ENCODE measurements at regions not wholly inside any gene's neighbourhood (a gene's known extent, or its start where the extent isn't known, plus 50 kb on each side); places are given as distances from the start of the nearest gene placed in this dataset.

DNA sequence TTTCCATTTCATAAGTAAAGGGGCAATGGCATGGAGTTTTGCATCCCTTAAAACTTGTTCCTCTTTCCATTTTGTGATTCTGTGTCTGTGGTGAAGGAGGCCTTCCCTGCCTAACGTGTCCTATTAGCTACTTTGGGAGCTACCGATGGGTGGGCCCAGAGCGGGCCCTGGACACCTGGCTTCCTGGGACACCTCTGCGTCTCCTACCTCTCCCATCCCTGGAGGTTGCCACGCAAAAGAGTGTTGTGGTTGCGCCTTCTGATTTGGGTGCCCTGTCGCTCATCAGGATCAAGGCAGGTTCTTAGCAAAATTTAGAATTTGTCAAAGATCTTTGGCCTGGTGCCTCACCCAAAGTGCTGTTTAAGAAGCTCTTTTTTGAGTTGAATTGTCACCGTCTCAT is 116.4 kb upstream of the CACNA1E start:
- TF ChIP-seq, protein P1, sequence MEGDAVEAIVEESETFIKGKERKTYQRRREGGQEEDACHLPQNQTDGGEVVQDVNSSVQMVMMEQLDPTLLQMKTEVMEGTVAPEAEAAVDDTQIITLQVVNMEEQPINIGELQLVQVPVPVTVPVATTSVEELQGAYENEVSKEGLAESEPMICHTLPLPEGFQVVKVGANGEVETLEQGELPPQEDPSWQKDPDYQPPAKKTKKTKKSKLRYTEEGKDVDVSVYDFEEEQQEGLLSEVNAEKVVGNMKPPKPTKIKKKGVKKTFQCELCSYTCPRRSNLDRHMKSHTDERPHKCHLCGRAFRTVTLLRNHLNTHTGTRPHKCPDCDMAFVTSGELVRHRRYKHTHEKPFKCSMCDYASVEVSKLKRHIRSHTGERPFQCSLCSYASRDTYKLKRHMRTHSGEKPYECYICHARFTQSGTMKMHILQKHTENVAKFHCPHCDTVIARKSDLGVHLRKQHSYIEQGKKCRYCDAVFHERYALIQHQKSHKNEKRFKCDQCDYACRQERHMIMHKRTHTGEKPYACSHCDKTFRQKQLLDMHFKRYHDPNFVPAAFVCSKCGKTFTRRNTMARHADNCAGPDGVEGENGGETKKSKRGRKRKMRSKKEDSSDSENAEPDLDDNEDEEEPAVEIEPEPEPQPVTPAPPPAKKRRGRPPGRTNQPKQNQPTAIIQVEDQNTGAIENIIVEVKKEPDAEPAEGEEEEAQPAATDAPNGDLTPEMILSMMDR (IDR thresholded peaks at IDR 0.05; ENCODE audit: extremely low read depth, missing control alignments): no peak
- no peak for DNase-seq (ENCODE audit: low spot score)

DNA sequence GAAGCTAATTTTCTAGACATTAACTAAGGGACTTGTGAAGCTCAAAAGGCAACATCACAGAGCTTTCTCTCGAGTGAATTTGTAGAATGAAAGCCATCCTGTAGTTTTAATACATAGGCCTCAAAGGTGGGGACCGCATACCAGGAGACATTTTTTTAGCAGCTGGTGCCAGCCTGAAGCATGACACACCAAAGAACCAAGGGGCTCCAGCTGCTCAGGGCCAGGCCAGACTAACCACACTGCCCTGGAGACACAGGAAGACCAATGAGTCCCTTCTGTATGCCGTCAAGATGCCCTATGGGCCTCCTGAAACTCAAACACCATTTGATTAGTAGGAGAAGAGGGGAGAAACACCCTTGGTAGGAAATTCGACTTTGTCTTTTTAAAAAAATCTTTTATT is 113.9 kb upstream of the CACNA1E start:
- TF ChIP-seq, protein P1 (IDR thresholded peaks at IDR 0.05; ENCODE audit: extremely low read depth, missing control alignments): no peak
- DNase-seq (ENCODE audit: low spot score): no peak

DNA sequence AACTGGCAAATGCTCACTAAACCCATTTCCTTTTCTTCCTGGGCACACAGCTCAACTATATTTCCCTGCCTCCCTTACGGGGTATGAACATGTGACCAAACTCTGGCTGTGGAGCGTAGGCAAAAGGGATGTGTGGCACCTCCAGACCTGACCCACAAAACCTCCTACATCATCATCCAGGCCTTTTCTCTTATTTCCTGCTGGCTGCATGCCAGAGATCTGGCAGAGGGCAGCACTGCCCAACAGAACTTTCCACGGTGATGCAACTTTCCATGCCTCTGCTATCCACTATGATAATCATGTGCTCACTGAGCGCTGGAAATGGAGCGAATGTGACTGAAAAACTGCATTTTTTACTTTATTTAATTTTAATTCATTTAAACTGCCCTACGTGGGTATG is 99.6 kb upstream of the CACNA1E start:
- TF ChIP-seq, protein P1 (IDR thresholded peaks at IDR 0.05; ENCODE audit: extremely low read depth, missing control alignments): no peak
- DNase-seq (ENCODE audit: low spot score): no peak

DNA sequence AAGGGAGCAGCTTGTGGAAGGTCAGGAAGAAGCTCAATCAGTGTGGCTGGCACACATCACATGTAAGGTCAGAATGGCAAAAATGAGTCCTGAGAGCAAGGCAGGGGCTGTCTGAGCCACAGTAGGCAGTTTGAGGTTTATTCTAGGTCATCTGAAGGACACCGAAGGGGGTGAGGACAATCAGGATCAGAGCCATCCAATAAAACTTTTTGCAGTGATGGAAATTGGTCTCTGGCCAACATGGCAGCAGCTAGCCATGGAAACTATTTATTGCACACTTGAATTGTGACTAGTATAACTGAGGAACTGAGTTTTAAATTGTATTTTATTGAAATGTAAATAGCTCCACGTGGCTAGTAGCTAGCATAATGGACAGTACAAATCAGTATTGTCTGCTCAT is 97.0 kb upstream of the CACNA1E start:
- TF ChIP-seq, protein P1 (IDR thresholded peaks at IDR 0.05; ENCODE audit: extremely low read depth, missing control alignments): no peak
- no peak for DNase-seq (ENCODE audit: low spot score)

DNA sequence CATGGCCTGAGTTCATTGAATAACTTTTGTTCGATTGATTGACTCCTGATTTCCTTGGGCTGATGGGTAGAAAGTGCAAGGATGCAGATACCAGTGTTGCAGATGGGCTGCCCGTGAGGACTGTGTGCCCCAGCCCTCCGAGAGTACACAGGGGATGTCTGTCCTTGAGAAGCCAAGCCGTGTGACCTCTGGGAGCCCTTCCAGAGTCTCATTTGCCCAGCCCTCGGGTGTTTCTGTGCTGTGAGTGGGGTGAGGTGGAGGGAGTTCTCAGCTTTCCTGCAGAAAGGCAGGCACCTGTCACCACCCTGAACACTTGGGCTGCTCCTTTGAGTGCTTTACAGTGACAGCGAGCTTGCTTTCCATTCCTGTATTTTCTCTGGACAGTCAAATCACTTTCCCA is 96.4 kb upstream of the CACNA1E start:
- no peak for DNase-seq (ENCODE audit: low spot score)
- TF ChIP-seq, protein P1 (IDR thresholded peaks at IDR 0.05; ENCODE audit: extremely low read depth, missing control alignments): no peak

DNA sequence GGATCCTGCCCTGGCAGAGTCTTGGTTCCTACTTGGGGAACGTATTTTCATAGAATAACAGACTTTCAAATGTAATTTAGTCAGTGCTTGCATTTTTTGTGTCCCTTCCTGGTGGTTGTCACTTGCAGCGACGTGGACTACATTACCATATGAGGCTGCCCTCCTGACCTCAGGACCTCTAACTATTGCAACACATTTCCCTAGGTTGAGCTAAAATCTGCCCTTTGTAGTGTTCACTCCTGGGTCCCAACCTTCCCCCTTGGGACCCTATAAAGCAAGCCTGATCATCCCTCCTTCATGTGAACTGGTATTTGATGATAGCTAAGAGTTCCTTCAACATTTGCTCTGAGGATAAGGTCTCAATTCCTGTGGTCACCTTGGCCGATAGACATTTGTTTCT is 95.6 kb upstream of the CACNA1E start:
- TF ChIP-seq, protein P1 (IDR thresholded peaks at IDR 0.05; ENCODE audit: extremely low read depth, missing control alignments): no peak
- no peak for DNase-seq (ENCODE audit: low spot score)

DNA sequence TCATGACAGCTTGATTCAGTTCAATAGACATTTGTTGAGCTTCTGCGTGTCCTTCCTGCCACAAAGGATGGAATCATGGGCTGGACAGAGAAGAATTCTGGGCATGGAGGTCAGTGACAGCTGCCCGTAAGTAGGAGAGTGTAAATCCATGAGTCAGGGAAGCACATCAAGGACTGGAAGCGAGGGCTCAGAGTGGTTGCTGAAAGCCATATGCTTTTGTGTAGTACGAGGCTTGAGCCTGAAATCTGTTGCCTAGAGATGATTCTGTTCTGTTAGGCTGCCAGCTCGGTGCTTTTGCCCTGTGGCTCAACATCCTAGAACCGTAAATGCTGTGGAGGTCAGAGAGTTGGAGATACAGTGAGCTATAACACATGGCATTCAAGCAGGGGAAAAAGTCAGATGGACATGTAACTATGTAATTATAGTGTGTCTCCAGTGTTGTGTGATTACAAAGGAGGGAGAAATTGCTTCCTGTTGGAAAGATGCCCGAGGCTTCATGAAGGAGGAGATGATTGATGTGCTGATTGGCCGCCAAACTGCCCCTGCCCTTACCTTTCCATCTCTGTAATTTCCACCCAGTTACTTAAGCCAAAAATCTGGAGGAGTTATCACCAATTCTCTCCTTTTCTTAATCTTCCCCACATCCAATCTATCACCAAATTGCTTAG is 92.8 kb upstream of the CACNA1E start:
- TF ChIP-seq, protein P1 (IDR thresholded peaks at IDR 0.05; ENCODE audit: extremely low read depth, missing control alignments): no peak
- DNase-seq (ENCODE audit: low spot score): no peak
